ENCODE measurements at regions not wholly inside any gene's neighbourhood (a gene's known extent, or its start where the extent isn't known, plus 50 kb on each side); places are given as distances from the start of the nearest gene placed in this dataset.

- in situ Hi-C loops (cut with MboI; ENCODE audit: low pct_unique_long_range_greater_than_20kb, low sequenced_read_pairs, unreplicated experiment), result loop anchor here (25.0 kb wide), 1 partner anchor 661 kb away; no protein-coding TSS in a partner anchor
- no peak for TF ChIP-seq CTCF (IDR thresholded peaks at IDR 0.05; ENCODE audit: extremely low read depth, insufficient read depth, missing control alignments)
- no peak for DNase-seq (ENCODE audit: low spot score)
These were observed 97.1 kb downstream of the MEX3B start for GRCh38 chr15:81948751-81949150.

GRCh38 chr15:81948222-81948621 is 97.6 kb downstream of the MEX3B start:
- in situ Hi-C loops (cut with MboI; ENCODE audit: low pct_unique_long_range_greater_than_20kb, low sequenced_read_pairs, unreplicated experiment), result loop anchor here (25.0 kb wide), 1 partner anchor 661 kb away; no protein-coding TSS in a partner anchor
- no peak for TF ChIP-seq CTCF (IDR thresholded peaks at IDR 0.05; ENCODE audit: extremely low read depth, insufficient read depth, missing control alignments)
- DNase-seq (ENCODE audit: low spot score), result no peak

GRCh38 chr15:81947548-81947947 is 98.3 kb downstream of the MEX3B start:
- DNase-seq (ENCODE audit: low spot score), result no peak
- no peak for TF ChIP-seq CTCF (IDR thresholded peaks at IDR 0.05; ENCODE audit: extremely low read depth, insufficient read depth, missing control alignments)
- in situ Hi-C loops (cut with MboI; ENCODE audit: low pct_unique_long_range_greater_than_20kb, low sequenced_read_pairs, unreplicated experiment), result loop anchor here (25.0 kb wide), 1 partner anchor 660 kb away; no protein-coding TSS in a partner anchor

GRCh38 chr15:81945014-81945615 is 100.7 kb downstream of the MEX3B start:
- in situ Hi-C loops (cut with MboI; ENCODE audit: low pct_unique_long_range_greater_than_20kb, low sequenced_read_pairs, unreplicated experiment), result loop anchor here (25.0 kb wide), 1 partner anchor 658 kb away; no protein-coding TSS in a partner anchor
- no peak for TF ChIP-seq CTCF (IDR thresholded peaks at IDR 0.05; ENCODE audit: extremely low read depth, insufficient read depth, missing control alignments)
- no peak for DNase-seq (ENCODE audit: low spot score)

GRCh38 chr15:81942655-81943195 is 103.1 kb downstream of the MEX3B start:
- DNase-seq (ENCODE audit: low spot score), result no peak
- TF ChIP-seq CTCF (IDR thresholded peaks at IDR 0.05; ENCODE audit: extremely low read depth, insufficient read depth, missing control alignments), result no peak
- in situ Hi-C loops (cut with MboI; ENCODE audit: low pct_unique_long_range_greater_than_20kb, low sequenced_read_pairs, unreplicated experiment), result loop anchor here (25.0 kb wide), 1 partner anchor 655 kb away; no protein-coding TSS in a partner anchor

GRCh38 chr15:81942157-81942556 is 103.7 kb downstream of the MEX3B start:
- DNase-seq (ENCODE audit: low spot score), result no peak
- in situ Hi-C loops (cut with MboI; ENCODE audit: low pct_unique_long_range_greater_than_20kb, low sequenced_read_pairs, unreplicated experiment), result loop anchor here (25.0 kb wide), 1 partner anchor 655 kb away; no protein-coding TSS in a partner anchor
- TF ChIP-seq CTCF (IDR thresholded peaks at IDR 0.05; ENCODE audit: extremely low read depth, insufficient read depth, missing control alignments), result no peak
